ENCODE measurements at regions not wholly inside any gene's neighbourhood (a gene's known extent, or its start where the extent isn't known, plus 50 kb on each side); places are given as distances from the start of the nearest gene placed in this dataset.

DNA sequence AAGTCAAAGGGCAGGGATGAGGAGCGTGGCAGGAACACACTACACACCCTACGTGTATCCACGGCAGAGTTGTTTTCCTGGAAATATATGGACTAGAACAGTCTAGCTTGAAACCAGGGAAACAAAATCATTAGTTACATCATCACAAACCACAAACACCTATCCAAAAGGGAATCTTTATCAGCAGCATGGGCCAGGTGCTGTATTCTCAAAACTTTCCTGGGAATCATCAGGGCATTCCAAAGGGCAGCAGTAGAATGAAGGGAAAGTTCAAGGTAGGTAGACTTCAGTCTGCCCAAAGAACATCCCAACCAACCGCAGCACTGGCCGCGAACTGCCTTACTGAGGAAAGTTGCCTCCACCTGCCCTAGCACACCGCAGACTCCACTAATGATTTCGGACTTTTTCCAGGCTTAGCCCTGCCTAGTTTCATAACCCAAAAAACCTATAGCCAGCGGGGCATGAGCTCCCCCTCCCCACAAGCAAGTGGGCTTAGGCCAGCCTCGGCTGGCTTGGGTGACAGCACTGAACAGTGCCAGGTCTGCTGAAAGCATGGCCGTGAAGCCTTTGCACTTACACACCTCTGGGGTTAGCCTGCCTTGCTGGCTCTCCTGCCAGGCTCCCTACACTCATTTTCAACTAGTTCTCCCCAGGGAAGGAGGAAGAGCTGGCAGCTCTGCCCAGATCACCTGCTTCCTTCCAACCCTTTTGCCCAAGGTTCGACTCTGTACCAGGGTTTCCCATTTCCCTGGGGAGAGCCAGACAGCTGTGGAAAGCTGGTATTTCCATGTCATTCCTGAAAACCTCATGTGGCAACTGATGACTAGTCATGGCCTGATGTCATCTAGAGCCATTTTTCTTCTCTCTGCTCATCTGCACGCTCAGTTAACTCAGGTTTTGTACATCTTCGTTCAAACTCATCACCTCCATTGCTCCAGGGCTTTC is 77.3 kb upstream of the UBAC2 start:
- DNase-seq (ENCODE audit: low read depth, low spot score), result no peak

GRCh38 chr13:99124046-99124400 is 76.6 kb upstream of the UBAC2 start:
- DNase-seq (ENCODE audit: low read depth, low spot score), result no peak

DNA sequence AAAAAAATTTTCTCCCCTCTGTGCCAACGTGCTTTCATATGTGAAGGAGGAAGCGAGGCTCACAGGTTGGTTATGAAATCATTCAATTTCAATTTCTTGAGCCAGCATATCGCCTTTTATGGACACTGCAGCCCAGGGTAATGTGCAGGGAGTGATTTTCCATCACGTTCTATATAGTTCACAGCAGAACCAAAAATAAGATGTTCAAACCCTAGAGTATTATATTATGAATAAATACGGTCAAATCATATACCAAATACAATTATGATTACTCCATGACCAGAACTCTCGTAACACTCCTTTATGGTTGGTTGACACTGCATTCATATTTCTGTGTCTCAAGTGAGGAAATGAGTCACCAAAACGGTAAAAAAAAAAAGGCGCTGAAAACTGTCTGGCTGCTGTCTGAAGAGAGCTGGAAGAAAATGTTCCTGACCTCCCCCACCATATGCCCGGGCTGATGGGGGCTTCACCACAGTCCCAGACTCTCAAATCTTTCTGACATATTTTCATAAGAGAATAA is 75.8 kb upstream of the UBAC2 start:
- DNase-seq (ENCODE audit: low read depth, low spot score), result no peak

DNA sequence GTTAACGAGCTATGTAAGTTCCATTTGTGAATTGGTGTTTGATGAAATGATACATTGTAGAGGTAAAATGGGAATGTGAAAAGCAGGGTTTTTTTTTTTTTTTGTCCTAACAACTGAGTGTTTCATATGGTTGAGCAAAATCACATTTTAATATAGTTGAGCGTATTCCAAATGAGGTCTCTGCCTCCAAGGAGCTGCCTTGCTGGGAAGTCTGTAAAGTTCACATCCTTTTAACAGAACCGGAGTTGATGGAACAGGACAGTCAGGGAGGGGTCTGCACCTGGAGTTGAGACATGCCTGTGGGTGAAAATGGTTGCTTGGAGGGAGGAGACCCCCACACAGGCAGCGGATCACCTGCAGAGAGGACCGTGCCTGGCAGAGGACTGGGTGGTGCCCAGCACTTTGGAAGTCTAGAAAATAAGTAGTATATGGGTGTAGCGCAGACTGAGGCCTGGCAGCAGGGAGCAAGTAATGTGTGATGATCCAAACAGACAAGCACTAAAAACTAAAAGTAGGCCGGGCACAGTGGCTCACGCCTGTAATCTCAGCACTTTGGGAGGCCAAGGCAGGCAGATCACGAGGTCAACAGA is 75.2 kb upstream of the UBAC2 start:
- no peak for DNase-seq (ENCODE audit: low read depth, low spot score)

DNA sequence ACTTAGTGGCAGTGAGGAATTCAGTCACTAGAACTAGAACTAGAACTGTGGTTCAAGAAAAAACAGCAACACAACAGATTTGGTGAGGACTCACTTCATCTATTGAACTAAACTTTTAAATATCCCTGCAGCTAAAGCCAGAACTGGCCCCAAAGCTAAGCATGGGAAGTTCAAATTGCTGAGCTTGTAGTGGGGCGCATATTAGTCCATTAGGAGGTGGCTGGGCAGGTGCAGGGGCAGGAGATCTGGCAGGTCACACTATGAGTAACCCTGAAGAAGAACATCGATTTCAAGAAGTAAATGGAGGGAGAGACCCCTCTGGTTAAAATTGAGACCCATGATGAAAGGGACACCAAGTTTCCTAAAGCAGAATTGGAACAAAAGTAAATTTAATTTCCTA is 73.8 kb upstream of the UBAC2 start:
- no peak for DNase-seq (ENCODE audit: low read depth, low spot score)

DNA sequence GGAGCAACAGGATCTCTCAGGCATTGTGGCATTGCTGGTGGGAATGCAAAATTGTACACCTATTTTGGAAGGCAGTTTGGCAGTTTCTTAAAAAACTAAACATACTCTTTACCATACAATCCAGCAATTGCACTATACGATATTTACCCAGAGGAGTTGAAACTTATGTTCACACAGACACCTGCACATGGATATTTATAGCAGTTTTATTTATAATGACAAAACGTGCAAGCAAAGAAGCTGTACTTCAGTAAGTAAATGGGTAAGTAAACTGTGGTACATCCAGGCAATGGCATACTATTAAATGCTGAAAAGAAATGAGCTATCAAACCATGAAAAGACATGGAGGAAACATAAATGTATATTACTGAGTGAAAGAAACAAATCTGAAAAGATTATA is 71.6 kb upstream of the UBAC2 start:
- DNase-seq (ENCODE audit: low read depth, low spot score), result no peak

GRCh38 chr13:99129951-99130350 is 70.7 kb upstream of the UBAC2 start:
- no peak for DNase-seq (ENCODE audit: low read depth, low spot score)

- DNase-seq (ENCODE audit: low read depth, low spot score), result no peak
Measured at GRCh38 chr13:99131410-99131809, 69.2 kb upstream of the UBAC2 start.

DNA sequence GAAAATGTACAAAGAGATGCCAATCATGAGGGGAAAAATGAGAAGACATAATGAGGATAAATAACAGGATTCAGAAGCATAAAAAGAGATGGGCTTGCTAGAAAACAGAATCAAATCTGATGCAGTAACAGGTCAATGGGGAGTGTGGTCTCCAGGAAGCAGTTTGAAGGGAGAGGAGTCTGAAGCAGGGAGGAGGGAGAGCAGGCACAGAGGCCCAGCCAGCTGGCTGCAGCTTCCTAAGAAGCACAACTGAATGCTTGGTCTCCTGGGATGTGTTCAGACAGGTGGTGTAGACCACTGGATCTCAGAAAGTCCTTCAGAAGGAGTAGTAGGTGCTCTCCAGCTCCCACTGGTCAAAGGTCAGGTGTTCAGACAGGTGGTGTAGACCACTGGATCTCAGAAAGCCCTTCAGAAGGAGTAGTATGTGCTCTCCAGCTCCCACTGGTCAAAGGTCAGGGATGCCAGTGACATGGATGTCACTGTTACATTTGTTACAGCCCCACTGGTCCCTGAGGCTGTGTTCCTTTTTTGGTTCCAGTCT is 68.3 kb upstream of the UBAC2 start:
- DNase-seq (ENCODE audit: low read depth, low spot score), result no peak

- DNase-seq (ENCODE audit: low read depth, low spot score), result no peak
Measured at GRCh38 chr13:99133230-99133629, 67.4 kb upstream of the UBAC2 start.

GRCh38 chr13:99133848-99134247 is 66.8 kb upstream of the UBAC2 start:
- DNase-seq (ENCODE audit: low read depth, low spot score), result no peak

- DNase-seq (ENCODE audit: low read depth, low spot score), result no peak
Measured at GRCh38 chr13:99135591-99135990, 65.1 kb upstream of the UBAC2 start.

DNA sequence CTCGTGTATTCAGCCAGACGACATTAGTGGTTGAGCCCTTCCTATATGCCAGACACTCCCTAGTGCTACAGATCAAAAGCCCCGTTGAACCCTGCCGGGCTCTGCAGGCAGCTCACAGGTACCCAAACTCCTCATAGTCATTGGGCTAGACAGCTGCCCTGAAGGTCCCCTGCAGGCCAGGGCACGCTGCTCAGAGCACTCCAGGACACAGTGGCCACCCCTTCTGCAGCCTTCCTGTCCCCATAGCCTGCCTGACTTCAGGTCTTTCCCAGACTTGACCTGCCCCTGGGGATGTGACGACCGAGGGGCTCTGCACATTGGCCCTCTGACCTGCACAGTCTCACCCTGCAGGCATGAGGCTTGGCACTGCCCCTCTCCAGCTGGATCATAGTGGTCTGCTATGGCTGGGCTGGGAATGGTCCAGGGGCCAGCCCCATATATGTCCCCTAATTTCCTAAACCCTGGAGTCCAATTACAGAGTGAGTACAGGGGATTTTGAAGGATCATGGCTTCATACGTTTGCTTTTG is 64.2 kb upstream of the UBAC2 start:
- no peak for DNase-seq (ENCODE audit: low read depth, low spot score)

DNA sequence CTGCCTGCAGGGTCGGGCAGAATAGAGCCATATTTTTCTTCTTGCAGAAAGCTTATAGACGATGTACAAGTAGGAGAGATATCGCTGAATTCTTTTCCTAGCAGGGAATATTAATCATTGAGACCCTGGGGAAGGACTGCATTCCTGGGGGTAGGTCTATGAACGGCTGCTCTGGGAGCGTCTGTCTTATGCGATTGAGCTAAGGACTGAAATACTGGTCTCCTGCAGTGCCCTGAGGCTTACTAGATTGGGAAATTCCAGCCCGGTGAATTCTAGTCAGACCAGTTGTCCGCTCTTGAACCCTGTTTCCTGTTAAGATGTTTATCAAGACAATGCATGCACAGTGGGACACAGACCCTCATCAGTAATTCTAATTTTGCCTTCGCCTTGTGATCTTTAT is 59.8 kb upstream of the UBAC2 start:
- DNase-seq (ENCODE audit: low read depth, low spot score), result no peak

GRCh38 chr13:99143904-99144303 is 56.8 kb upstream of the UBAC2 start:
- DNase-seq (ENCODE audit: low read depth, low spot score), result no peak

DNA sequence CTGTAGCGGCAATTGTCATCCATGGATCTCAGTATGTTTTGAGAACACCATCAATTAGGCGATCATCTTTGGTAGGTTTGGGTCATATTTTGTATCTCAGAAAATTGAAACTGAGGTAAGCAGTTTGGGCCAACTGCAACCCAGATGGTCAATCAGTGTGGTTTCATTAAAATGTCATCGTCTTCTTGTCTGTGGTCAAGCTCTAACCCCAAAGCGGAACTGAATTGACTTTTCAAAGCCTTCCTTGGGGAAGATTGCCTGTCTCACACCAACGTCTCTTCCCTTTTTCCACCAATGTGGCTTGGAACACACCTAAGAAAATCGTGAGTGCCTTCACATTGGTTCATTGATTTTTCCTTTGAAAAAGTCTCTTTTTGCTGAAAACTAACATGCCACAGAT is 56.3 kb upstream of the UBAC2 start:
- DNase-seq (ENCODE audit: low read depth, low spot score), result no peak

GRCh38 chr13:99145461-99145860 is 55.2 kb upstream of the UBAC2 start:
- DNase-seq (ENCODE audit: low read depth, low spot score), result no peak

DNA sequence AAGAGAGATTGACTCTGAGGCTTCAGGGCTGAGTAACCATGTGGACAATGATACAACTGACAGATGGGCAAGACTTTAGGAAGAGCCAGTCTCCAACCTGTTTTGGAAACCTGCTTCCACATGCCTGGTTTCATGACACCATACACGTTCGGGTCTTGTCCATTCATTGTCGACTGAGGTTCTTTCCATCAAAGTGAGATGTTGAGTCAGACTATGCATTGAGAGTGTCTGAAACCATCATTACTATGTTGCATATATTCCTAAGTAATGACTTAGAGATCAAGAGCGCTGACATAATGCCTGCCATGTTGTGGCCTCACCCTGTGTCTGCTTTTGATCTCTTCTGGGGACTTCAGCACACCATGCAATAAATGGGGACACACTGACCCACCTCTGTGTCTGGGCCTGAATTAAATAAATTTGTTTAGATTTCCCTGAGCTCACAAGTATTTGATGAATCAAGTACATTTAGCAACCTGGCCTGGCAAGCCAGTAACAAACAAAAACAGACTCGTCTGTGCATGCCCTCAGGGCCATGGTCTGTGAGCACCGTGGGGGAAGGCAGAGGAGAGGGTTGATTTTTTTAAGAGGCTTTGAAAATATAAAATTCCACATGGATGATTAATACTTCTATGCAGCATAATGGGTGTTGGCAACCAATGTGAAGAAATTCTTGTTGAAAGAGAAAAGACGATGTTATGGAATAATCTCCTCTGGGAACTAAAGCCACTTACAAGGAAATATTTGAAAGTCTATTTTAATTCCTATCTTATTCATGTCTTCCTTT is 49.9 kb upstream of the UBAC2 start:
- no peak for DNase-seq (ENCODE audit: low read depth, low spot score)

Measured in iPS DF 19.7 (cell line).